AG04449 (cell line): ENCODE measurements at regions not wholly inside any gene's neighbourhood (a gene's known extent, or its start where the extent isn't known, plus 50 kb on each side); places are given as distances from the start of the nearest gene placed in this dataset.

Experiments
- CTCF ChIA-PET: fragments of 350-600 bp; formaldehyde crosslinking; extraction: SDS; loops from one replicate; lab custom pipeline; 2021; ENCODE audit warnings: antibody characterized with exemption; lab: Yijun Ruan, JAX
- POLR2A ChIA-PET: fragments of 400-600, 350-600 bp; formaldehyde crosslinking; extraction: SDS; loops from one replicate; lab custom pipeline; 2020; ENCODE audit warnings: antibody characterized with exemption, inconsistent platforms; lab: Yijun Ruan, JAX
- DNase-seq: peaks from one replicate; pipeline ENCODE4 v3.0.0-alpha.2; 2010; ENCODE audit warnings: low read depth, low spot score
- H3K4me3 ChIP-seq: 2 replicates; pipeline ENCODE4 v1.5.1; 2011; ENCODE audit warnings: low read depth, mild to moderate bottlenecking, control low read depth, low read length
- CTCF ChIP-seq: IDR thresholded peaks from one replicate; pipeline ENCODE4 v1.5.1; 2011; ENCODE audit warnings: mild to moderate bottlenecking, moderate library complexity, low read length, control low read depth, inconsistent platforms; ENCODE audit not compliant: insufficient read depth; ENCODE audit errors: missing control alignments

GRCh38 chr5:13529300-13529699 lies 415.2 kb downstream of the DNAH5 start:
- POLR2A ChIA-PET, result no interaction called here
- CTCF ChIA-PET, result no interaction called here
- H3K4me3 ChIP-seq, result no peak overlapping the region
- TF ChIP-seq CTCF, result no peak
- no peak for DNase-seq

GRCh38 chr5:13524936-13525335 lies 419.6 kb downstream of the DNAH5 start:
- no peak for DNase-seq
- ChIA-PET CTCF (no interaction called here), POLR2A (no interaction called here)
- no peak overlapping the region for H3K4me3 ChIP-seq
- no peak for TF ChIP-seq CTCF

GRCh38 chr5:13519131-13519530 lies 425.4 kb downstream of the DNAH5 start:
- DNase-seq, result no peak
- no peak for TF ChIP-seq CTCF
- no peak overlapping the region for H3K4me3 ChIP-seq
- ChIA-PET POLR2A (no interaction called here), CTCF (no interaction called here)

- no peak for TF ChIP-seq CTCF
- no peak for DNase-seq
- CTCF ChIA-PET, result no interaction called here
- no peak overlapping the region for H3K4me3 ChIP-seq
- POLR2A ChIA-PET, result no interaction called here
Observed at GRCh38 chr5:13516195-13516594, 428.3 kb downstream of the DNAH5 start.

- CTCF ChIA-PET, result no interaction called here
- POLR2A ChIA-PET, result no interaction called here
- TF ChIP-seq CTCF, result no peak
- H3K4me3 ChIP-seq, result no peak overlapping the region
- DNase-seq, result no peak
Observed at GRCh38 chr5:13511442-13511841, 433.0 kb downstream of the DNAH5 start.

GRCh38 chr5:13510616-13511015 lies 433.9 kb downstream of the DNAH5 start:
- TF ChIP-seq CTCF, result no peak
- ChIA-PET CTCF (no interaction called here), POLR2A (no interaction called here)
- DNase-seq, result no peak
- no peak overlapping the region for H3K4me3 ChIP-seq
